ENCODE measurements at regions not wholly inside any gene's neighbourhood (a gene's known extent, or its start where the extent isn't known, plus 50 kb on each side); places are given as distances from the start of the nearest gene placed in this dataset.
"Not testable (repeated sequence)": the region's sequence is repeated elsewhere in the genome, so short reads cannot be mapped to it uniquely, and the experiment has no call there.

DNA sequence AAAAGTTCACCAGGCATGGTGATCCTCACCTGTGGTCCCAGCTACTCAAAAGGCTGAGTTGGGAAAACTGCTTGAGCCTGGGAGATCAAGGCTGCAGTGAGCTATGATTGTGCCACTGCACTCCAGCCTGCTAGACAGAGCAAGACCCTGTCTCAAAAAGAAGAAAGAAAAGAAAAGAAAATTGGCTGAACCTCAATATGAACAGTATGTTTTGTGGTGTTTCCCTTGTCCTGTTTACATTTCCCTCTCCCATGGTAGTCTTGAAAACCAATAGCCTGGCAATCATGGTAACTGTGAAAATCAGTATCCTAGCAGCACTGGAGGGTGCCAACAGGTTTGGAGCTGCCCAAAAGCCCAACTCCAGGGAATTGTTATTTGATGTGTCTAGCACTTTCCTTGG lies 174.1 kb upstream of the NR4A3 start:
- DNase-seq = no peak

DNA sequence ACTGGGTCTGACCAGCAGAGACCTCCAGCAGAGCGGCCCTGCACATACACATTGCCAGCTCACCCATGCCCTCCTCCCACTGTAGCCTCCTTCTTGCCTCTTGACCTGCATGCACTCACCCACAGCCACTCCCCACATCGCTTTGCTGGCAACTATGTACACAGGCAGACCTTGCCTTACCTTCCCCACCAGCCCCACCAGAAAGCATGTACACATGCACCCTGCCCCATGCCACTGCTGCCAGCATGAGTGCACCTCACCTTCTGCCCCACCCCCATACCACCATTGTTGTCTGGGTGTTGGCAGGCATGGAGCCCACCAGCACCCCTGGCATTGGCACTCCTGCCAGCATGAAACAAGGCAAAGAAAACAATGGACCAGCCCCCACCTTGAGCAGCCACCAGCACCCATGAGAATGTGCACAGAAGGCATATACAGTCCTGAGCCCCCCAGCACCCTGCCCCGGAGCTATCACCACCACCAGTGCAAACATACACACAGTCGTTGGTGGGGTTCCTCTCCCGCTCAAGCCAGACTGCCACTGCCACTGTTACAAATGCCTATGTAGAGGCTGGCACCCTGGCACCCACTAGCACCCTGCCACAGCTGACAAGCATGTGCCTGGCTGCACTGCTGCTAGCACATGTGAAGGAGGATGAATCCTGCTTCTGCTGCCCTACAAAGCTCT lies 171.4 kb upstream of the NR4A3 start:
- no peak for DNase-seq

DNA sequence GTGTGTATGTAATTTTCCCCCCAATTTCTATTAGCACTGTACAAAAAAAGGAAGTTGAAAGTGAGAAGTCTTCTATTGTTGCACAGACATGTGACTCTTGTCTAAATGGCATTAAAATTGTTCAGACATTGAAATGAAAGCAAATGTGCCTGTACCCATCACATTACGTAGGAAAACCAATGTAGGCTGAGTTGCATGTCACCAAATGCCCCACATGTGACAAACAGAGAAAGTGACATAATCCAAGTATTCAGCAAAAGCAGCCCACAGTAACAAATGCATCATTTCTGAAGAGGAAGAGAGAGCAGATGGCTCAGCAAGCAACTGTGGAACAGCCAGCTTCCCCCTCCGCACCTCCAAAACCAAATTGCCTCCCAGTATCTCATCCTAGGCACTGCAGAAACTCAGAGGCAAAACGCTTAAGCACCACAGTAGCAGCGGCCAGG lies 161.5 kb upstream of the NR4A3 start:
- DNase-seq = no peak

DNA sequence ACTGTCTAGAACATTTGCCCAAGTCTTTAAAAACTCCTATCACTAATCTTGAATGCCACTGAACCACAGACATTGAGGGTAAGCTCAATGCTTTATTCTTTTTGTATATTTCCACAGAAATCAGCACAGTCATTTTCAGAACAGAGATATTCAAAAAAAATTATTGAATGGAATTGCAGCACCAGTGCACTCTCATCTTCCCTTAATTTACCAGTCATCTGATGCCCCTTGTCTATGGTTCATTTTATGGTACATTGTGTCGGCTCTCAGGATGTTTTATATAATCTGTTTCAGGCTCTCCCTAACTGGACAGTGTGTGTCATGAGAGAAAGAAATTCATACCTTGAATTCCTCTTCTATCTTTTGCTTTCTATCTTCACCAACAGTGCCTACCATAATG lies 158.4 kb upstream of the NR4A3 start:
- no peak for DNase-seq

DNA sequence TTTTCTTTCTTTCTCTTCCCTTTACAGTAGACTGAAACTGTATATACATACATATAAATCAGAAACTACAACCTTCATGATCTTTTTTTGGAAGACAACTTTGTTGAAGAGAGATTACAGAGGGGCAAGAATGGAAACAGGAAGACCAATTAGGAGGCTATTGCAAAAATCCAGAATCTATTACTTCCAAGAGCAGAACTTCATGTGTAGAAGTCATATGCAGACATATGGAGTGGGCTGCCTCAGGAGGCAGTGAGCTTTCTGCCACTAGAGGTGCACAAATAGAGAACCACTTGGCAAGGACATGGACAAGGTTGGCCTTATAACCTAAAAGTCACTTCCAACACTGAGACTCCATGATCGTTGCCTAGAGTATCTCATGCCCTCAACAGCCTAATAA lies 157.8 kb upstream of the NR4A3 start:
- DNase-seq = no peak

DNA sequence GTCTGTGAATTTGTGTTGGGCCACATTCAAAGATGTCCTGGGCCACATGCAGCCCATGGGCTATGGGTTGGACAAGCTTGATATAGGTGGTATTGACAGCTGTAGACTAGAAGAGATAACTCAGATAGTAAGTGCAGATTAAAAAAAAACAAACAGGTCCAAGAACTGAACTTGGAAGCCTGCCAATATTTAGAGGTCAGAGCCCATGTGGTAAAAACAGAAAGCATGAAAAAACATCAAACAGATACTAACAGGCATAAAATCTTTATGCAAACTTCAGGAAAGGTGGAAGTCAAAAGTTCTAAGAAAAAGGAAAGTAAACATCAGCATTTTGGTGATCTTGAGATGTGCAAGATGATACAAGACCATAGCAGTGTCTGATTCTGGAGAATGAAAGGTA lies 155.1 kb upstream of the NR4A3 start:
- DNase-seq = no peak

DNA sequence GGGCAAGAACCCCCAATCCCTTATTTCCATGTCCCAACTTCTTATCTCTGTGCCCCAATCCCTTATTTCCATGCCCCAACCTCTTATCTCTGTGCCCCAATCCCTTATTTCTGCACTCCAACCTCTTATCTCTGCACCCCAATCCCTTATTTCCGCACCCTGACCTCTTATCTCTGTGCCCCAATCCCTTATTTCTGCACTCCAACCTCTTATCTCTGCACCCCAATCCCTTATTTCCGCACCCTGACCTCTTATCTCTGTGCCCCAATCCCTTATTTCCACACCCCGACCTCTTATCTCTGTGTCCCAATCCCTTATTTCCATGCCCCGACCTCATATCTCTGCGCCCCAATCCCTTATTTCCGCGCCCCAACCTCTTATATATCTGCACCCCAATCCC lies 150.8 kb upstream of the NR4A3 start:
- not testable (repeated sequence) for DNase-seq

DNA sequence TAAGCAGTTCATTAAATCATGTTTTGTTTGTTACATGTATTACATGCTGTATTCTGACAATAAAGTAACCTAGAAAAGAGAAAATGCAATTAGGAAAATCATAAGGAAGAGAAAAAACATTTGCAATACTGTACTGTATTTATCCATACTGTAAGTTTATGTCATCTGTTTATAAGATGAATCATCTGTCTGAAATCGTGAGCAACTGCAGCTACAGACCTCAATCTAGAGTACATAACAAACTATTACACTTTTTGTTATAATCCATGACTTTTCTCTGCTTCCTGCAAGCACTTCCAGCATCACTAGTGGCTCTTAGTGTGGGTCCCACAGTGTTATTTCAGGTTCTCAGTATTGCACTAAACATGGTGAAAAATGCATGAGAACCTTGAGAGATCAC lies 144.4 kb upstream of the NR4A3 start:
- DNase-seq = no peak

DNA sequence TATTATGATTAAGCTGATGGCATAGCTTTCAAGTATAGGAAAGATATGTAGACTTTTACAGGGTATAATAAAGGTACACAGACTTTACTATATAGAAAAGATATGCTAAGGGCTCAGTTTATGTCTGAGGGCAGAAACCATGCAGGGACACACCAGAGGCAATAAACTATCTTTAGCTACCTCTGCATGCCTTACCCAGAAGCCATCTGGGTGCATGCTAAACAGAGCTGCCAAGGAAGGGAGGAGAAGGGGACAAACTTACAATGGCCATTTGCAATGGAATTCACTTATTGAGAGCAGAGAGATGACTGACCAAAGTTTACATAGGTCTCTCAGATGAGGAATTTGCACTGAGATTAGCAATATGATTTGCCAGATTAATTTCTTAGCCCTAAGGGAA lies 143.1 kb upstream of the NR4A3 start:
- DNase-seq = peak; percentile 24

DNA sequence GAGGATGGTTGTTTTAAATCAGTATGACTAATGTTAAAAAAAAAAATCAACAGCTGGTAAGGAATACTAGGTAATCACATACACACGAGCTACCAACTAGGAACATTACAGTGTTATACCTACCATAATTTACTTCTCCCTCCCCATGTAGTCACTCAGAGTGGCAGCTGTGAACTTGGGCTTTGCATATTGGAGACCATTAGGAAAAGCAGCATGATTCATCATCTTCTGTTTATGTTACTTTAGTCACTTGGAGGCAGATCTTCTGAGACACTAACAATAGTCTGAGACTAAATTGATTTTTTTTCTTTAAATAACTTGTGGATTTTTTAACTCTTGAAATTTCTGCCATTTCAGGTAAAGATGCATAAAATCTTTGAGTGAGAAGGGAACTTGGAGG lies 141.5 kb upstream of the NR4A3 start:
- no peak for DNase-seq

DNA sequence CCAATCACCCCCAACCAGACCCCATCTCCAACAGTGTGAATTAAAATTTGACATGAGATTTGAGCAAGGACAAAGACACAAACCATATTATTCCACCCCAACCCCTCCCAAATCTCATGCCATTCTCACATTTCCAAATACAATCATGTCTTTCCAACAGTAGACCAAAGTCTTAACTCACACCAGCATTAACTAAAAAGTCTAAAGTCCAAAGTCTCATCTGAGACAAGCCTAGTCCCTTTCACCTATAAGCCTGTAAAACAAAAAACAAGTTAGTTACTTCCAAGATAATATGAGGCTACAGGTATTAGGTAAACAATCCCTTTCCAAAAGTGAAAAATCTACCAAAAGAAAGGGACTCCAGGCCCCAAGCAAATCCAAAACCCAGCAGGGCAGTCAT lies 140.6 kb upstream of the NR4A3 start:
- DNase-seq = no peak

DNA sequence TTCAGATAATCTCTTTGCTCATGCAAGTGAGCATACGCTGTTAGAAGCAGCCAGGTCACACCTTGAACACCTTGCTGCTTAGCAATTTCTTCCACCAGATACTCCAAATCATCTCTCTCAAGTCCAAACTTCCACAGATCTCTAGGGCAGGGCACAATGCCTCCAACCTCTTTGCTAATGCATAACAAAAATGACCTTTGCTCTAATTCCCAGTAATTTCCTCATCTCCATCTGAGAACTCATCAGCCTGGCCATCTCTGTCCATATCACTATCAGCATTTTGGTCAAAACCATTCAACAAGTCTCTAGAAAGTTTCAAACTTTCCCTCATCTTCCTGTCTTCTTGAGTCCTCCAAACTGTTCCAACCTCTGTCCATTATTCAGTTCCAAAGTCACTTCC lies 139.3 kb upstream of the NR4A3 start:
- DNase-seq = no peak

DNA sequence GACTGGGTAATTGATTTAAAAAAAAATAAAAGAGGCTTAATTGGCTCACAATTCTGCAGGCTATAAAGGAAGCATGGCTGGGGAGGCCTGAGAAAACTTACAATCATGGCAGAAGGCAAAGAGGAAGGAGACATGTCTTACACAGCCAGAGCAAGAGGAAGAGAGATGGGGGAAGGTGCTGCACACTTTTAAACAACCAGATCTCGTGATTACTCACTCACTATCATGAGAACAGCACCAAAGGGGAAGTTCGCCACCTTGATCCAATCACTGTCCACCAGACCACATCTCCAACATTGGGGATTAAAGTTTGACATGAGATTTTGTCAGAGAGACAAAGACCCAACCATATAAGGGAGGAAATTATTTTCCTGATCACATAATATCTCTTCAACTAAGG lies 138.8 kb upstream of the NR4A3 start:
- no peak for DNase-seq

DNA sequence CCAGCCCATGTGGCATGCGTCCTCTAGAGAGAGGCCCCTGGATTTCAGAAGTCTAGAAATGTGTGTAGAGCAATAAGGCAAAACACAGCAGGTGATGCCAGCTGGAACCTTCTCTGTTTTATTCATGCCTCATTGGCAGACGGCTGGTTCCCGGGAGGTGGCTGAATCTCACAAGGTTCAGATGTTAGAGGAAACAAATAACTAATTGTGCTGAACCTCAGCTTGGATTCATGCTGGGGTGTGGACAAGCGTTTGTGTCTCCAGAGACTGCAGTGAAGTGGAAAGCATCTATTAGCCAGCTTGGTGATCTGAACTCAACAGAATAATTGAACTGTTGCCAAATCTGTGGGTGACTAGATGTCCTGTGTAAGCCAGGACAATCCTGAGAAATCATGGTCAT lies 131.1 kb upstream of the NR4A3 start:
- no peak for DNase-seq

DNA sequence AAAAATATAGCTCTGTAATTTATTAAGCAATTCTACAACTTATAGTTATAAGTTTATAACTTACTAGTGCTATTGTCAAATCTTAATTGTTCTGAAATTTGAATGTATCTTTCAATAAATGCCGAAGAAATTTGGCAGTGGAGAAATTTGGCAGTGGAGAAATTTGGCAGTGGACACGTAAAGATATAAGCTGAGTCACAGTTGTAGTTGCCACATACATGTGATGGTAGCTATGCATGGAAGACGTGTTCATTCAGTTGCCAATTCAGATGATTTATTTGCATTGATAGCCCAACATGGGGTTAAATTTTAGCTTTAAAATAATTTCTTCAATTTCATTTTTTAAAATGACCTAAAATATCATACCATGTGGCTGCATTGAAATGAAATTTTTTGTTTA lies 127.8 kb upstream of the NR4A3 start:
- no peak for DNase-seq

DNA sequence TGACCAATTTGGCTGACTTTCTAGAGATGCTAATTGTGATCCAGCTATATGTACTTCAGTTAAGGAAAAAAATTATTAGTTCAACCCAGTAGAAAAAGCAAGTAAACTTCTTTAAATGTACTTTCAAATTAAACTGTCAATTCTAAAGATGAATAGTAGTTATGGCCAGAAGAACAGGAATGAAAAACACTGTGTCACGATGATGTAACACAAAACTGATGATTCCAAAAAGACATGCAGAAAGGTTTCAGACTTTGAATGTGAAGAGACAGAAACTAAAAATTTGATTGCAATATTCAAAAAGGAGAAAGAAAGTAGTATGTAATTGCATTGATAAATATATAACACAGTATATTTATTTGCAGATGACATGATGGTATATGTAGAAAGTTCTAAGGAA lies 127.3 kb upstream of the NR4A3 start:
- DNase-seq = no peak

DNA sequence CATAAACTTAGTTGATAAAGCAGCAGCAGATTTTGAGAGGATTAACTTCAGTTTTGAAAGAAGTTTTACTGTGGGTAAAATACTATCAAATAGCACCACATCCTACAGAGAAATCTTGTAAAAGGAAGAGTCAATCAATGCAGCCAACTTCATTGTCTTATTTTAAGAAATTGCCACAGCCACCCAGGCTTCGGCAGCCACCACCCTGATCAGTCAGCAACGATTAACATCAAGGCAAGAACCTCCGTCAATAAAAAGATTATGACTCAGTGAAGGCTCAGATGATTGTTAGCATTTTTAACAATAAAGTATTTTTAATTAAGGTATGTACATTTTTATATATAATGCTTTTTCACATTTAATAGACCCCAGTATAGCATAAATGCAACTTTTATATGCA lies 122.3 kb upstream of the NR4A3 start:
- no peak for DNase-seq

DNA sequence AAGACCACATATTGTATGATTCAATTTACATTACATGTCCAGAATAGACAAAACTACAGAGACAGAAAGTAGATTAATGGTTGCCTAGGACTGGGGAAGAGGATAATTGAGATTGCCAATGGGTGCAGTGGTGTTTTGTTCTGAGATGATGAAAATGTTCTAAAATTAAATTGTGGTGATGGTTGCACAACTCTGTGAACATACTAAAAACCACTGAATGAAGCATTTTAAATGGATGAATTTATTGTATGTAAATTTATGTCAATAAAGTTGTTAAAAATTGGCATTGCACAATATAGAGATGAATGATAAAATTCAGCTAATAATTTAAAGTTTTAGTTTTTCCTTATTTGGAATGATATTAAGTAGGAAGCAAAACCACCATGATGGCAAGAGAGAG lies 109.5 kb upstream of the NR4A3 start:
- DNase-seq = no peak

DNA sequence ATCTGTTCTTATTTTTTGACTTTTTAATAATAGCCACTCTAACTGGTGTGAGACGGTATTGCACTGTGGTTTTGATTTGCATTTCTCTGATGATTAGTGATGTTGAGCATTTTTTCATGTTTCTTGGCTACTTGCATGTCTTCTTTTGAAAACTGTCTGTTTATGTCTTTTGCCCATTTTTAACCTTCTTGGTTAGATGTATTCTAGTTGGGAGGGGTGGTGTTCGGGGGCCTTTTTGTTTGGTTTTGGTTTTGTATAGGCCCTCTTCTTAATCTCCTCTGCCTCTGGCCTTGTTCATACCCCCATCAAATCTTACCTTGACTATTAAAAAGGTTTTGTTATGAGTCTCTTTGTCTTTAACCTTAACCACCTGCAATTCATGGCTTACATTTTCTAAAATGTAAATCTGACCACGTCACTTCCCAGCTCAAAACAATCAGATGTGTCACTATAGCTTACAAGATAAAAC lies 107.8 kb upstream of the NR4A3 start:
- DNase-seq = no peak

DNA sequence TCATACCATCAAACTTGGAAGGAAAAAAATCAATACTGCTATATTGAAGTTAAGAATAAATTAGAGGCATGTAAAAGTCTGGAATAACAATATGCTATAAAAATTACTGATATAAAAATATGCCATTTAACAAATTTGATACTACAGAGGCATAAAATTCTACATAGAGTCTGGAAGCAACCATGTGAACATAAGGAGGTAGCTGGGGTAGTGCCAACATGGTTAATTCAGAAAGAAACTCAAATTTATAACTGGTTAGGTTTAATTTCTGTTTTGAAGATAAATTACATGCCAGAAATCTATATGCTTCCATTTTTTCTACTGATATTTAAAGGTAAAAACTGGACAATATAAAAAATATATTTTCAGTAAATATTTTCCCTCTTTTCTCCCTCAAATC lies 103.1 kb upstream of the NR4A3 start:
- no peak for DNase-seq

DNA sequence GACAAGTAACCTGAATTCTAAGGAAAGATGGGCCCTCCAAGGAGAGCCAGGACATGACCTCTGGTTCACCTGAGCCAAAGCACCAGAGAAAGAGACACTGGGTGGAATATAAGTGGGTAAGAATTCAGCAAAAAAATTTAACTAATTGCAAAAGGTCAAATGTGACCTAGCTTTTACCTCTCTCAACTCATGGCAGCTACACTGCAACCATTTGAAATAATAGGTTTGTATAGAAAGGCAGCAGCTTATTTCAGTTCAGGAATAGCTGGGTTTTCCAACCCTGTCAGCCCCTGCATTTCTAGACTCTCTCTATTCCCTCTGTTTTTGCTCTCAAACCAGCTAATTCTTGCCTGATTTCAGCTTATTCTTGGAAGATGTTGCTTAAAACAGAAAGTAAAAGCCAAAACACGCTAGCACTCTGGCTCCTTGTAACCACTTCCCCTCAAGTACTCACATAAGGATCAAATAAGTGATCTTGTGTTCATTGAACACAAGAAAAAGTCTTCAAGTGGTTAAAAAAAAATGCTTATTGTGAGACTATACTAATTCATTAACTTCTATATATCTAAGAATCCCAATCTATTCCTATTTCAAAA lies 101.1 kb upstream of the NR4A3 start:
- no peak for DNase-seq

DNA sequence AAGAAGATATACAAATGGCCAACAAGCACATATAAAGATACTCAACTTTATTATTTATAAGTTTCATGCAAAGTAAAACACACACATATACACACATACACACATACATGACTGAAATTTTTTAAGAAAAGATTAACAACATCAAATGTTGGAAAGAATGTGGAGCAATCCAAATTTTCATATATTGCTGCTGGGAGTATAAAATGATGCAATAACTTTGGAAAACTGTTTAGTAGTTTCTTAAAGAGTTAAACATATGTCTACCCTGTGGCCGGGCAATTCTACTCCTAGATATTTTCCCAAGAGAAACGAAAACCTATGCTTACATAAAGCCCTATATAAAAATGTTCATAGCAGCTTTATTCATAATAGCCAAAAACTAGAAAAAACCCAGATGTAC lies 99.8 kb upstream of the NR4A3 start:
- DNase-seq = no peak

DNA sequence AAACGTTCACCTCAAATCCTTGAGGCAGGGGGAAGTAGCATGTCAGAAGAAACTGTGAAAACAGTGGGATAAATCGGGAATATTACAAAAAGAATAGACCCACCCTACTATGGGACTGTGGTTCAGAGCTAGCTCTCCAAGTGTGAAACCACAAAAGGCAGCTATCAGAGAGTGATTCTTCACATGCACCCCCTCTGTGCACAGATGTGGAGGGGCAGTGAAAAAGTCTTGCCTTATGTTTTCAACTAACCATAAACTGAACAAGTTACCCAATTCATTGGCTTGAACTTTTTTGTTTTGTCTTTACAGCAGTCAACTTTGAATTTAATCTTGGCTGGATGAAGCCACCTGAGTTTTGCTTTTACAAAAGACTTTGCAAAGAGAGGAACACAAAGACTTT lies 98.8 kb upstream of the NR4A3 start:
- DNase-seq = no peak

DNA sequence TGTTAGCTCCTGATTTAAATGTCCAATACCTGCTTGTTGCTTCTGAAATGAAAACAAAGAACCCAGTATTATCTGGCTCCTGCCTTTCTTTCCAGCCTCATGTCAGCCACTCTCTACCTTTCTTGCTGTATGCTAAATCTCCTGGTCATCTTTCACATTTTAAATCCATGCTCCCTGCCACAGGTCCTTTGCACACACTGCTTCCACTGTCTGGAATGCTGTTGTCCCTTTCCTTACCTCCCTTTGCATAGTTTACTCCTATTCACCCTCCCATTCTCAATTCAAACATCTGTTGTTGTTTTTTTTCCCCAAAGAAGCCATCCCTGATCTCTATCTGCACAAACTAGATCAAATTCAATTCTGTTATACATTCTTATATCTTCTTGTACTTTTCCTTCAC lies 97.0 kb upstream of the NR4A3 start:
- no peak for DNase-seq

DNA sequence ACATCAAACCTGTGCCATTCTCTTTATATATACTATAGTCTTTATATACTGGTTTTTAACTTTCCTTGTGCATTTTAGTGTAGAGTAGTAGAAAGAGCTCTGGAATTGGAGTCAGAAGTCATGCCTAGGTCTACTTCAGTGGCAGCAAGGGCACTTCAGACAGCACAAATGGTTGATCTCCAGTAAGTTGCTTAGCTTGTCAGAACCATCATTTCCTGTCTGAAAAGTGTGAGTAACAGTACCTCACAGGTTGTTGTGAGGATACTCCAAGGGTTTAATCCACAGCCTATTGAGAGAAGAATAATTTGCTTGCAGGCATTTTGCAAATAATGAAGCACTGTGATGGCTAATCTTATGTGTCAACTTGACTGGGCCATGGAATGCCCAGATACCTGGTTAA lies 95.8 kb upstream of the NR4A3 start:
- DNase-seq = no peak
